ENCODE measurements at regions not wholly inside any gene's neighbourhood (a gene's known extent, or its start where the extent isn't known, plus 50 kb on each side); places are given as distances from the start of the nearest gene placed in this dataset.

GRCh38 chr16:54547052-54547451, 260.5 kb upstream of the IRX3 start:
- Histone ChIP-seq H3K27me3 (ENCODE audit: insufficient read depth, low read length) (no peaks in the 10 kb centered on the region), H2AFZ (ENCODE audit: low read depth, low read length) (no peak overlapping the region), H3K4me1 (ENCODE audit: insufficient read depth, low read length) (peaks cover 17% of the 10 kb centered on the region), H3K9me3 (ENCODE audit: low read length) (no peaks in the 10 kb centered on the region), H3K4me3 (ENCODE audit: low read length) (no peak overlapping the region), H3K36me3 (ENCODE audit: insufficient read depth, low read length) (no peaks in the 10 kb centered on the region)

GRCh38 chr16:54546521-54546920, 259.9 kb upstream of the IRX3 start:
- Histone ChIP-seq H3K4me3 (ENCODE audit: low read length) (no peak overlapping the region), H3K36me3 (ENCODE audit: insufficient read depth, low read length) (no peaks in the 10 kb centered on the region), H2AFZ (ENCODE audit: low read depth, low read length) (peak overlapping the region; percentile 34), H3K9me3 (ENCODE audit: low read length) (no peaks in the 10 kb centered on the region), H3K27me3 (ENCODE audit: insufficient read depth, low read length) (no peaks in the 10 kb centered on the region), H3K4me1 (ENCODE audit: insufficient read depth, low read length) (peaks cover 18% of the 10 kb centered on the region)

- no peaks in the 10 kb centered on the region for H3K9me3 ChIP-seq (ENCODE audit: low read length)
- H3K27me3 ChIP-seq (ENCODE audit: insufficient read depth, low read length) = no peaks in the 10 kb centered on the region
- no peak overlapping the region for H3K4me3 ChIP-seq (ENCODE audit: low read length)
- peaks cover 18% of the 10 kb centered on the region for H3K4me1 ChIP-seq (ENCODE audit: insufficient read depth, low read length)
- no peaks in the 10 kb centered on the region for H3K36me3 ChIP-seq (ENCODE audit: insufficient read depth, low read length)
- H2AFZ ChIP-seq (ENCODE audit: low read depth, low read length) = peak overlapping the region; percentile 34
Measured at GRCh38 chr16:54545854-54546511, 259.4 kb upstream of the IRX3 start.

GRCh38 chr16:54544553-54545180, 258.1 kb upstream of the IRX3 start:
- Histone ChIP-seq H3K36me3 (ENCODE audit: insufficient read depth, low read length) (no peaks in the 10 kb centered on the region), H3K4me3 (ENCODE audit: low read length) (no peak overlapping the region), H3K9me3 (ENCODE audit: low read length) (no peaks in the 10 kb centered on the region), H3K4me1 (ENCODE audit: insufficient read depth, low read length) (peaks cover 18% of the 10 kb centered on the region), H3K27me3 (ENCODE audit: insufficient read depth, low read length) (no peaks in the 10 kb centered on the region), H2AFZ (ENCODE audit: low read depth, low read length) (no peak overlapping the region)

GRCh38 chr16:54542805-54543505, 256.4 kb upstream of the IRX3 start:
- Histone ChIP-seq H3K27me3 (ENCODE audit: insufficient read depth, low read length) (no peaks in the 10 kb centered on the region), H3K4me1 (ENCODE audit: insufficient read depth, low read length) (peaks cover 18% of the 10 kb centered on the region), H3K9me3 (ENCODE audit: low read length) (no peaks in the 10 kb centered on the region), H3K4me3 (ENCODE audit: low read length) (no peak overlapping the region), H2AFZ (ENCODE audit: low read depth, low read length) (no peak overlapping the region), H3K36me3 (ENCODE audit: insufficient read depth, low read length) (no peaks in the 10 kb centered on the region)

- Histone ChIP-seq H3K27me3 (ENCODE audit: insufficient read depth, low read length) (no peaks in the 10 kb centered on the region), H3K36me3 (ENCODE audit: insufficient read depth, low read length) (no peaks in the 10 kb centered on the region), H3K4me3 (ENCODE audit: low read length) (no peak overlapping the region), H3K4me1 (ENCODE audit: insufficient read depth, low read length) (peaks cover 7% of the 10 kb centered on the region), H3K9me3 (ENCODE audit: low read length) (no peaks in the 10 kb centered on the region), H2AFZ (ENCODE audit: low read depth, low read length) (no peak overlapping the region)
Measured at GRCh38 chr16:54540525-54541180, 254.1 kb upstream of the IRX3 start.

- Histone ChIP-seq H2AFZ (ENCODE audit: low read depth, low read length) (no peak overlapping the region), H3K4me1 (ENCODE audit: insufficient read depth, low read length) (peaks cover 5% of the 10 kb centered on the region), H3K27me3 (ENCODE audit: insufficient read depth, low read length) (no peaks in the 10 kb centered on the region), H3K4me3 (ENCODE audit: low read length) (no peak overlapping the region), H3K9me3 (ENCODE audit: low read length) (no peaks in the 10 kb centered on the region), H3K36me3 (ENCODE audit: insufficient read depth, low read length) (no peaks in the 10 kb centered on the region)
Measured at GRCh38 chr16:54538276-54538675, 251.7 kb upstream of the IRX3 start.

- H2AFZ ChIP-seq (ENCODE audit: low read depth, low read length) = no peak overlapping the region
- H3K4me3 ChIP-seq (ENCODE audit: low read length) = no peak overlapping the region
- no peaks in the 10 kb centered on the region for H3K36me3 ChIP-seq (ENCODE audit: insufficient read depth, low read length)
- no peaks in the 10 kb centered on the region for H3K9me3 ChIP-seq (ENCODE audit: low read length)
- H3K4me1 ChIP-seq (ENCODE audit: insufficient read depth, low read length) = no peaks in the 10 kb centered on the region
- no peaks in the 10 kb centered on the region for H3K27me3 ChIP-seq (ENCODE audit: insufficient read depth, low read length)
Measured at GRCh38 chr16:54533856-54534490, 247.4 kb upstream of the IRX3 start.

- Histone ChIP-seq H3K4me1 (ENCODE audit: insufficient read depth, low read length) (peaks cover 1% of the 10 kb centered on the region), H3K9me3 (ENCODE audit: low read length) (peaks cover 11% of the 10 kb centered on the region), H3K36me3 (ENCODE audit: insufficient read depth, low read length) (no peaks in the 10 kb centered on the region), H3K4me3 (ENCODE audit: low read length) (no peak overlapping the region), H2AFZ (ENCODE audit: low read depth, low read length) (no peak overlapping the region), H3K27me3 (ENCODE audit: insufficient read depth, low read length) (no peaks in the 10 kb centered on the region)
Measured at GRCh38 chr16:54526916-54527315, 240.3 kb upstream of the IRX3 start.

- Histone ChIP-seq H3K9me3 (ENCODE audit: low read length) (peaks cover 11% of the 10 kb centered on the region), H3K4me3 (ENCODE audit: low read length) (no peak overlapping the region), H3K36me3 (ENCODE audit: insufficient read depth, low read length) (no peaks in the 10 kb centered on the region), H3K27me3 (ENCODE audit: insufficient read depth, low read length) (no peaks in the 10 kb centered on the region), H2AFZ (ENCODE audit: low read depth, low read length) (no peak overlapping the region), H3K4me1 (ENCODE audit: insufficient read depth, low read length) (peaks cover 1% of the 10 kb centered on the region)
Measured at GRCh38 chr16:54526087-54526486, 239.5 kb upstream of the IRX3 start.

- no peaks in the 10 kb centered on the region for H3K27me3 ChIP-seq (ENCODE audit: insufficient read depth, low read length)
- H2AFZ ChIP-seq (ENCODE audit: low read depth, low read length) = no peak overlapping the region
- peaks cover 11% of the 10 kb centered on the region for H3K9me3 ChIP-seq (ENCODE audit: low read length)
- peaks cover 1% of the 10 kb centered on the region for H3K4me1 ChIP-seq (ENCODE audit: insufficient read depth, low read length)
- no peaks in the 10 kb centered on the region for H3K36me3 ChIP-seq (ENCODE audit: insufficient read depth, low read length)
- no peak overlapping the region for H3K4me3 ChIP-seq (ENCODE audit: low read length)
Measured at GRCh38 chr16:54525104-54525503, 238.5 kb upstream of the IRX3 start.

- Histone ChIP-seq H3K27me3 (ENCODE audit: insufficient read depth, low read length) (no peaks in the 10 kb centered on the region), H3K9me3 (ENCODE audit: low read length) (peaks cover 11% of the 10 kb centered on the region), H3K4me3 (ENCODE audit: low read length) (no peak overlapping the region), H2AFZ (ENCODE audit: low read depth, low read length) (no peak overlapping the region), H3K36me3 (ENCODE audit: insufficient read depth, low read length) (no peaks in the 10 kb centered on the region), H3K4me1 (ENCODE audit: insufficient read depth, low read length) (peaks cover 1% of the 10 kb centered on the region)
Measured at GRCh38 chr16:54522584-54522983, 236.0 kb upstream of the IRX3 start.

- Histone ChIP-seq H3K9me3 (ENCODE audit: low read length) (peaks cover 7% of the 10 kb centered on the region), H3K4me1 (ENCODE audit: insufficient read depth, low read length) (peaks cover 1% of the 10 kb centered on the region), H2AFZ (ENCODE audit: low read depth, low read length) (no peak overlapping the region), H3K27me3 (ENCODE audit: insufficient read depth, low read length) (no peaks in the 10 kb centered on the region), H3K36me3 (ENCODE audit: insufficient read depth, low read length) (no peaks in the 10 kb centered on the region), H3K4me3 (ENCODE audit: low read length) (no peak overlapping the region)
Measured at GRCh38 chr16:54521327-54521726, 234.7 kb upstream of the IRX3 start.
